HepG2 (cell line): ENCODE measurements at regions not wholly inside any gene's neighbourhood (a gene's known extent, or its start where the extent isn't known, plus 50 kb on each side); places are given as distances from the start of the nearest gene placed in this dataset.

ENCODE experiments used
- ATAC-seq: fragments of 200-7000 bp; cut with Tn5 transposase; 3 replicates; pipeline ENCODE4 v1.9.1; 2020; ENCODE audit warnings: mild to moderate bottlenecking, moderate library complexity
- BruUV-seq: library from RNA; stranded (reverse); fragments of 400-500 nt; replicated peaks from 2 replicates; lab custom pipeline; 2021; lab: Mats Ljungman, UMichigan
- CTCF ChIA-PET: fragments of 300-600 bp; formaldehyde crosslinking; extraction: SDS; loops from one replicate; lab custom pipeline; 2021; ENCODE audit warnings: low total read pairs, inconsistent platforms, low intra/inter-chr PET ratio; lab: Yijun Ruan, JAX
- POLR2A ChIA-PET: fragments of 350-600 bp; sonication (Branson Sonifier 250); formaldehyde crosslinking; loops from one replicate; lab custom pipeline; 2020; ENCODE audit warnings: antibody characterized with exemption, inconsistent platforms; lab: Yijun Ruan, JAX
- DNase-seq: peaks from one replicate; pipeline ENCODE4 v3.0.0-alpha.2; 2015; ENCODE audit warnings: low spot score
- FAIRE-seq: peaks from 3 replicates; lab custom pipeline; 2011; peaks lifted over from hg19 to GRCh38; lab: Jason Lieb, UNC
- H2AFZ ChIP-seq: one replicate; pipeline ENCODE4 v1.6.1; 2011; ENCODE audit warnings: low read length, inconsistent platforms
- H3K27ac ChIP-seq: fragments of 300-600 bp; 3 replicates; pipeline ENCODE4 v1.8.0; 2011; ENCODE audit warnings: mixed run types, mild to moderate bottlenecking, mixed read lengths, low read length, inconsistent platforms; ENCODE audit not compliant: insufficient read depth; ENCODE audit errors: extremely low read length
- H3K27me3 ChIP-seq, 2 experiments: fragments of 200-600 bp in 1 of 2; 2 replicates in 1 of 2; 3 replicates in 1 of 2; pipeline versions ENCODE4 v1.6.0 to v1.8.0; 2011; ENCODE audit warnings: low read length in 2 of 2, mild to moderate bottlenecking in 2 of 2, moderate library complexity in 2 of 2, inconsistent platforms in 1 of 2; ENCODE audit not compliant: insufficient read depth in 2 of 2, control insufficient read depth in 1 of 2
- H3K36me3 ChIP-seq, 2 experiments: fragments of 200-600 bp in 1 of 2; replicated peaks in 1 of 2; 2 replicates in 1 of 2; 3 replicates in 1 of 2; pipeline versions ENCODE4 v1.5.1 to v1.8.0; 2011; ENCODE audit warnings: low read length in 2 of 2, inconsistent platforms in 1 of 2; ENCODE audit not compliant: insufficient read depth in 2 of 2, control insufficient read depth in 1 of 2
- H3K4me1 ChIP-seq: 2 replicates; pipeline ENCODE4 v1.5.1; 2012; ENCODE audit warnings: low read length, inconsistent platforms; ENCODE audit not compliant: insufficient read depth
- H3K4me2 ChIP-seq: 2 replicates; pipeline ENCODE4 v1.6.0; 2011; ENCODE audit warnings: low read depth, low read length, inconsistent platforms
- H3K4me3 ChIP-seq, 3 experiments: fragments of 200-600 bp in 1 of 3; sonication (generic), shearing (Covaris generic) in 1 of 3; replicated peaks in 1 of 3; 2 replicates each; pipeline ENCODE4 v1.5.1; 2011 to 2016; ENCODE audit warnings: low read length in 3 of 3, inconsistent platforms in 2 of 3, low read depth in 2 of 3, mild to moderate bottlenecking in 2 of 3, control low read depth in 1 of 3, mixed read lengths in 1 of 3; ENCODE audit not compliant: insufficient read depth in 1 of 3
- H3K79me2 ChIP-seq: one replicate; pipeline ENCODE4 v1.6.1; 2011; ENCODE audit warnings: low read length, inconsistent platforms; ENCODE audit not compliant: insufficient read depth
- H3K9ac ChIP-seq: 2 replicates; pipeline ENCODE4 v1.6.0; 2011; ENCODE audit warnings: mild to moderate bottlenecking, low read depth, low read length, inconsistent platforms; ENCODE audit not compliant: insufficient read depth
- H3K9me3 ChIP-seq: 2 replicates; pipeline ENCODE4 v1.5.1; 2012; ENCODE audit warnings: mild to moderate bottlenecking, low read length
- H4K20me1 ChIP-seq: 2 replicates; pipeline ENCODE4 v1.6.0; 2011; ENCODE audit warnings: inconsistent platforms, mild to moderate bottlenecking, low read length, moderate library complexity; ENCODE audit not compliant: insufficient read depth
- ESRRA ChIP-seq: sonication (generic); formaldehyde crosslinking; IDR thresholded peaks from 2 replicates; pipeline ENCODE4 v1.5.1; 2020; ENCODE audit warnings: mild to moderate bottlenecking, low read depth, missing genetic modification reagents
- FLYWCH1 ChIP-seq: sonication (generic); formaldehyde crosslinking; IDR thresholded peaks from 2 replicates; pipeline ENCODE4 v1.8.1; 2023; ENCODE audit warnings: mild to moderate bottlenecking, missing genetic modification reagents
- HNF4G ChIP-seq, 2 experiments: sonication (generic) in 1 of 2; formaldehyde crosslinking in 1 of 2; IDR thresholded peaks; 2 replicates each; pipeline versions ENCODE4 v1.4.0 to v1.6.1; 2011 to 2020; ENCODE audit warnings: borderline replicate concordance in 2 of 2, low read depth in 2 of 2, mild to moderate bottlenecking in 2 of 2, low read length in 1 of 2, missing genetic modification reagents in 1 of 2, moderate library complexity in 1 of 2
- IKZF1 ChIP-seq: fragments of 450-650 bp; IDR thresholded peaks from 2 replicates; pipeline ENCODE4 v1.7.1; 2016
- KAT2B ChIP-seq: fragments of 150-350 bp; IDR thresholded peaks from 2 replicates; pipeline ENCODE4 v1.6.1; 2014; ENCODE audit warnings: low read depth, low read length, borderline replicate concordance
- NCOA1 ChIP-seq: sonication (generic); formaldehyde crosslinking; IDR thresholded peaks from 2 replicates; pipeline ENCODE4 v1.9.0; 2021; ENCODE audit warnings: missing genetic modification reagents
- NKX3-1 ChIP-seq: sonication (generic); formaldehyde crosslinking; IDR thresholded peaks from 2 replicates; pipeline ENCODE4 v1.5.0; 2020; ENCODE audit warnings: missing genetic modification reagents
- ZBTB44 ChIP-seq: sonication (generic); formaldehyde crosslinking; IDR thresholded peaks from 2 replicates; pipeline ENCODE4 v1.4.0; 2020; ENCODE audit warnings: missing genetic modification reagents
- ZNF430 ChIP-seq: sonication (generic); formaldehyde crosslinking; IDR thresholded peaks from 2 replicates; pipeline ENCODE4 v1.9.0; 2021; ENCODE audit warnings: mild to moderate bottlenecking, missing genetic modification reagents
- in situ Hi-C: cut with HindIII; loops from 2 replicates; pipeline ENCODE4 v1.10.0; 2017; ENCODE audit warnings: low pct_unique_long_range_greater_than_20kb; ENCODE audit not compliant: extremely low pct_ligation_motif_present
- intact Hi-C: fragments of 100-400 bp; cut with micrococcal nuclease; formaldehyde crosslinking; loops from one replicate; pipeline ENCODE4 v1.10.0; 2022; ENCODE audit not compliant: unreplicated experiment
- TF ChIP-seq, protein P1 (sequence below): sonication (generic); formaldehyde crosslinking; IDR thresholded peaks from 2 replicates; pipeline ENCODE4 v1.5.1; 2020; ENCODE audit warnings: mild to moderate bottlenecking, missing genetic modification reagents

DNA sequence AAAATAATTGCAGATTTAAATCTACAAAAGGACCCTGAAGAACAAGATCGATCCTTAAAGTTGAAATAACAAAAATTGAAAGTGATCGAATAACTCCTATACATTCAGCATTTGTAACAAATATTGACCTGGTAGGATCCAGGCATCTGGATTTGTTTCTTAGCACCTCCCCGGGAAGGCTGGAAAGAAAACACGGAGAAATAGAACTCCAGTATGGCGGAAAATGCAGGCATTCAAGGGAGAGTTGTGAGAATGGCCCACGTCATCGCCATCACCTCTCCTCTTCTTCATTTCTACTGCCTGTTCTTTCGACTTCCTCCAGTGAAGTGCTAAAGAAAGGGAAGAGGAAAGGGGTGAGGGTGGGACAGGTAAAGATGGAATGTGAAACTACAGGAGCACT lies 242.3 kb upstream of the TFAP2D start (continued):
- TF ChIP-seq, protein P1, sequence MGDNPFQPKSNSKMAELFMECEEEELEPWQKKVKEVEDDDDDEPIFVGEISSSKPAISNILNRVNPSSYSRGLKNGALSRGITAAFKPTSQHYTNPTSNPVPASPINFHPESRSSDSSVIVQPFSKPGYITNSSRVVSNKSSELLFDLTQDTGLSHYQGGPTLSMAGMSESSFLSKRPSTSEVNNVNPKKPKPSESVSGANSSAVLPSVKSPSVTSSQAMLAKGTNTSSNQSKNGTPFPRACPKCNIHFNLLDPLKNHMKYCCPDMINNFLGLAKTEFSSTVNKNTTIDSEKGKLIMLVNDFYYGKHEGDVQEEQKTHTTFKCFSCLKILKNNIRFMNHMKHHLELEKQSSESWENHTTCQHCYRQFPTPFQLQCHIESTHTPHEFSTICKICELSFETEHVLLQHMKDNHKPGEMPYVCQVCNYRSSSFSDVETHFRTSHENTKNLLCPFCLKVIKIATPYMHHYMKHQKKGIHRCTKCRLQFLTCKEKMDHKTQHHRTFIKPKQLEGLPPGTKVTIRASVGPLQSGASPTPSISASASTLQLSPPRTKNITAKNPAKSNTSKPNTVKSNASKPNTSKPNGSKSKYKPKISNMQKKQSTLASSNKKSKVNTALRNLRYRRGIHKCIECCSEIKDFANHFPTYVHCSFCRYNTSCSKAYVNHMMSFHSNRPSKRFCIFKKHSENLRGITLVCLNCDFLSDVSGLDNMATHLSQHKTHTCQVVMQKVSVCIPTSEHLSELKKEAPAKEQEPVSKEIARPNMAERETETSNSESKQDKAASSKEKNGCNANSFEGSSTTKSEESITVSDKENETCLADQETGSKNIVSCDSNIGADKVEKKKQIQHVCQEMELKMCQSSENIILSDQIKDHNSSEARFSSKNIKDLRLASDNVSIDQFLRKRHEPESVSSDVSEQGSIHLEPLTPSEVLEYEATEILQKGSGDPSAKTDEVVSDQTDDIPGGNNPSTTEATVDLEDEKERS, result no peak

DNA sequence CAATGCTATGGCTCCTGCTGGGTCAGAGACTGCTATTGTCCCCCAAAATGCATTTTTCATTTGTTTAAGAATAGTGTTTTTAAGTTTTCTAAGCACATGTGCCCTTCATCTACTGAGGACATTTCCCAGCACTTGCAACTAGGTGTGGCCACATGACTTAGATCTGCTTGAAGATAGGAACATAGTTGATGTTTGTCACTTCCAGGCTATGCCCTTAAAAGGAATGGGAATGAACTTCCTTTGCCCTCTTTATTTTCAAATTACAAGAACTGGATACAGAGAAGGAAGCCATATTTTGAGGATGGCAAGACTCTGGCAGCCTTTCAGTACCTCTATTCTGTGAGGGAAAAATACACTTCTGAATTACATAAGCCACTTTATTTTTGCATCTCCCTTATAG lies 203.0 kb upstream of the TFAP2D start:
- H3K9ac ChIP-seq, result no peak overlapping the region
- ChIA-PET CTCF (no interaction called here), POLR2A (no interaction called here)
- in situ Hi-C loops, result no loop called here
- DNase-seq (no peak), ATAC-seq (no peak), FAIRE-seq (no peak)
- TF ChIP-seq FLYWCH1 (no peak), IKZF1 (no peak), NKX3-1 (CRISPR knock-in tag) (no peak), KAT2B (no peak), ZNF430 (no peak), ESRRA (CRISPR knock-in tag) (no peak), NCOA1 (no peak), HNF4G (IDR thresholded peaks at IDR 0.05; ENCODE audit: borderline replicate concordance, low read depth, low read length) (no peak), HNF4G (CRISPR knock-in tag; IDR thresholded peaks at IDR 0.05; ENCODE audit: borderline replicate concordance, low read depth) (no peak), ZBTB44 (CRISPR knock-in tag) (no peak)
- H3K79me2 ChIP-seq, result no peaks in the 10 kb centered on the region
- no peak overlapping the region for H3K4me3 ChIP-seq
- intact Hi-C loops, result no loop called here
- no peak overlapping the region for H2AFZ ChIP-seq
- H3K9me3 ChIP-seq, result no peaks in the 10 kb centered on the region
- no peaks in the 10 kb centered on the region for H3K4me1 ChIP-seq
- no peak overlapping the region for H3K27ac ChIP-seq
- BruUV-seq, result no TSS peak
- no peak overlapping the region for H3K4me2 ChIP-seq
- no peaks in the 10 kb centered on the region for H3K36me3 ChIP-seq
- H4K20me1 ChIP-seq, result no peaks in the 10 kb centered on the region
- H3K27me3 ChIP-seq, result no peaks in the 10 kb centered on the region
